GM10266 (cell line): ENCODE measurements at regions not wholly inside any gene's neighbourhood (a gene's known extent, or its start where the extent isn't known, plus 50 kb on each side); places are given as distances from the start of the nearest gene placed in this dataset.

Experiments
- DNase-seq: peaks from one replicate; pipeline ENCODE4 v3.0.0; 2012; ENCODE audit errors: extremely low spot score
- TF ChIP-seq, protein P1 (sequence below): IDR thresholded peaks from 2 replicates; pipeline ENCODE4 v1.5.1; 2012; ENCODE audit warnings: mild to moderate bottlenecking, low read depth; ENCODE audit not compliant: control insufficient read depth, insufficient read depth; ENCODE audit errors: missing control alignments

DNA sequence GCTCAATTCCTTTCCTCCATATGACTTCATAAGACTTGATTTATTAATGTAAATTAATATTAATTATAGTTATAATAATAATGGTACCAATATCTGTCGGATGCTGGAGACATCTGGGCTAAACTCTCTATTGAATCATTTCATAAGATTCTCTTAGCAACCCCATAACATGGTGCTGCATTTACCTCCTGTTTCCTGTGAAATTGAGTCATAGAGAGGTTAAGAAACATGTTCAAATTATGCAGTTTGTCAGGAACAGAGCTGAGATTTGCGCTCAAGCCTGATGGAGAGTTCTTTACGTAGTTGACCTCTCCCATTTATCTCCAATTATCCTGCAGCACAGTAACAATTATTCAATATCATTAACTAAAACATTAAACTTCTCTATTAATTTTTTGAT, 621.8 kb upstream of the FZD8 start:
- no peak for DNase-seq
- TF ChIP-seq, protein P1, sequence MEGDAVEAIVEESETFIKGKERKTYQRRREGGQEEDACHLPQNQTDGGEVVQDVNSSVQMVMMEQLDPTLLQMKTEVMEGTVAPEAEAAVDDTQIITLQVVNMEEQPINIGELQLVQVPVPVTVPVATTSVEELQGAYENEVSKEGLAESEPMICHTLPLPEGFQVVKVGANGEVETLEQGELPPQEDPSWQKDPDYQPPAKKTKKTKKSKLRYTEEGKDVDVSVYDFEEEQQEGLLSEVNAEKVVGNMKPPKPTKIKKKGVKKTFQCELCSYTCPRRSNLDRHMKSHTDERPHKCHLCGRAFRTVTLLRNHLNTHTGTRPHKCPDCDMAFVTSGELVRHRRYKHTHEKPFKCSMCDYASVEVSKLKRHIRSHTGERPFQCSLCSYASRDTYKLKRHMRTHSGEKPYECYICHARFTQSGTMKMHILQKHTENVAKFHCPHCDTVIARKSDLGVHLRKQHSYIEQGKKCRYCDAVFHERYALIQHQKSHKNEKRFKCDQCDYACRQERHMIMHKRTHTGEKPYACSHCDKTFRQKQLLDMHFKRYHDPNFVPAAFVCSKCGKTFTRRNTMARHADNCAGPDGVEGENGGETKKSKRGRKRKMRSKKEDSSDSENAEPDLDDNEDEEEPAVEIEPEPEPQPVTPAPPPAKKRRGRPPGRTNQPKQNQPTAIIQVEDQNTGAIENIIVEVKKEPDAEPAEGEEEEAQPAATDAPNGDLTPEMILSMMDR = no peak

DNA sequence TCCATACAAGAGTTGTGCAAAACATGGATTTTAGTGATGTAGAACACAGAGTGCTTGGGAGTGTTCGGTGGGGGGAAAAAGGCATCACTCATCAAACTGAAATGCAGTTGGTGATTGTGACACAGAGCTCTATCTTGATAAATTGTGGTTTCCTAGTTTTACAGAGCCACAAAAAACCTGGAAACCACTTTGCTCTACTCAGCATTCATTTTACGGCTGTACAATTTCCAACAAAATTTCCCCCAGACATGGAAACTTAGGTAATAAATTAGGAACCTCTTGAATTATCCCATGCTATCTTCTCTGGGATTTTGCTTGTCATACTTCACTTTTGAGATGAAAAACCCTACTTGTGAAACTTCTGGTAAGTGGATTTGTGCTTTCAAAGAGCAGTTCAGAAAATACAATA, 614.9 kb upstream of the FZD8 start:
- TF ChIP-seq, protein P1 = no peak

DNA sequence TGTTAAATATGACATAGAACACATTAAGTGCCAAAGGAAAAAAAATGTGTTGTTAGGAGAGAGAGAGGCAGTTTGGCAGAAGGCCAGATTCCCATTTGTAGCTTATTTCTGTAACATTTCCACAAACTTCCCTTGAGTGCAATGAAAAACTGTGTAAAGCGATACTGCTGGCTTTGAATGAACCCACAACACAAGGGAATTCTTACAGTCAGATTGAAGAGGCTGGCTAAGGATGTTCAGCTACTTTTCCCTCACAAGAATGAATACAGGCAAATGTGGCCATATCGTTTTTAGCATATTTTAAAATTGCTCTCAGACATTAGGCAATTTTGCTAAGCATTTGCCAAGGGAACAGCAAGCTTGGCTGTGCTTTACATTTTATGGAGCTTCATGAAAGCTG, 614.1 kb upstream of the FZD8 start:
- DNase-seq = no peak
- TF ChIP-seq, protein P1 = no peak

More for the DNA sequence above, 614.9 kb upstream of the FZD8 start:
- DNase-seq = no peak

DNA sequence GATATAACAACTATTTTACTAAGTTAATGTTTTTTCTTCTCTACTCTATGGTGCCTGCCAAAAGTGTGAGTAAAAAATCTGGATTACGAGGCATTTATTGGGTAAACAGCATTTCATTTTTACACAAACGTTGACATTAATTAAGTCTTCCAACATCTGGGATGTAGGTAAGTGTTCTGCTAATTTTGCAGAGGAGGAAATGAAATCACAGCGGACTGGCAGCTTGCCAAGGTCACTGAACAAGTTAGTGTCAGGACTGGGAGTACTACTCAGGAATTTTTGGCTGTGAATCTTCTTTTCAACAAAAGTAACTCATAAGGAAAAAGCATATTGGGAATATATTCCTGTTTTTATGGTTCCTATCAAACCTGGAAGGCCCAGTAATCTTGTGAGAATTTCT, 612.1 kb upstream of the FZD8 start:
- no peak for DNase-seq
- TF ChIP-seq, protein P1 = no peak

DNA sequence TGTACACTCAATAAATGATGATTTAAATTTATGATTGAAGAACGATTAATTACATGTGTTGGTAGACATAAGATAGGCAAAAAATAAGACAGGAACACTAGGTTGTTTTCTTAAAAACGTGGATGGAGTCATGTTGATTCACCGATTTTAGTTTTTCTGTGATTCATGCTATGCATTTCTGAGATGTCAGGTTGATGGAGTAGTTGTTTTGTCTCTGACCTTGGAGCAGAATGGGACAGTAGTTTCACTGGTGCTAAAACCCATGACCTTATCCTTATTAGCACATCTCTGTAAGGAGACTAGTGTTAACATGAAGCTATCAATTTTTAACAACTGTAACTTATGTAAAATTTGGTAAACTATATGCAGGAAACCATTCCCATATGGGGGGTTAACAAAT, 611.6 kb upstream of the FZD8 start:
- DNase-seq = no peak
- TF ChIP-seq, protein P1 = no peak

DNA sequence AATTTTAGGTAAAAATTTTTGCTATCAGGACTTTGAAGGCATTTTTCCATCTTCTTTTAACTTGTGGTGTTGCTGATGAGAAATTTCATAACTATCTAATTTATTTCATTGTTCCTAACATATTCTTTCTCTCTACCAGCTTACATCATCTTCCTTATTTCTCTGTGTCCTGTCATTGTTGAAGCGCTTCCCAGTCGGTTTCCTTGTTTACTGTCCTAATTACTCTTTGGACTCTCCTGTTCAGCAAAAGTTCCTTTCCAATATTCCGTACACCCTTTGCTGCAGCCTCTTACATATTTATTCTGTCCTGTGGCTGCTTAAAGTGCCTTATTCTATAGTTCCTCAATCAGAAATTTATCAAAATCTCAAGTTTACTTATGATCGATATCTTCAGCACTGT, 609.0 kb upstream of the FZD8 start:
- DNase-seq = no peak
- TF ChIP-seq, protein P1 = no peak

DNA sequence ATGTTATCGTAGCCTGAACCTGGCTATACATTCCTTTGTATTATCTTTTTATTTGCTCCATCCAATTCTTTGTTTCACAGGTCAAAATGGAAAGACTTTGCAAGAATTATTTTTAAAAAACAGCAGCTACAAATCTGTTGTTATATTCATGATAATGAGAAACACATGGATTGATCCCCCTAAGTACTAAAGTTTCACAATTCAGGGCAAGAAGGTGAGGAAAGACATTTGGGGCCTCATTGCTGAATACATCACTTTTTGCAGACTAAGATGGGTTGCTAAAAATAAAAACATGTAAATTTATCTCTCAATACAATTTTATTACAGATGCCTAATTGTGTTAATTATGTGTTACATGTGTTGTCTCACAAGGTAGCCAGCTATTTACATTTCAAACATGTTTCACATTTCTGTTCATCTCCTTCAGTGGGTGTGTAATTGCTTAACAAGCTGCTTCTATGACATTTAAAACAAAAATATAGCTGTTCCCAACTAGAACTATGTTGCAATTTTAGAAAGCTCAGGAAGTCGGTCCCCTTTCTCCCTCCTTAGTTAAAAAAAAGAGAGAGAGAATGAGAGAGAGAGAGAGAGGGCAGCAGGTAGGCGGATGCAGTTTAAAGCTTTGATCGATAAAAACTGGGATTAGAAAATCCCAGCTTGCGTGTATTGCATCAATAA, 606.3 kb upstream of the FZD8 start:
- TF ChIP-seq, protein P1 = no peak
- DNase-seq = no peak
